SK-N-SH treated with all-trans-retinoic acid at 6 μM for 48 hours (cell line): ENCODE measurements at regions not wholly inside any gene's neighbourhood (a gene's known extent, or its start where the extent isn't known, plus 50 kb on each side); places are given as distances from the start of the nearest gene placed in this dataset.

Experiments
- ATAC-seq: fragments of 200-7000 bp; cut with Tn5 transposase; 3 replicates; pipeline ENCODE4 v1.9.1; 2020; ENCODE audit warnings: mild to moderate bottlenecking, moderate library complexity
- ARNTL ChIP-seq: fragments of 450-650 bp; formaldehyde crosslinking; IDR thresholded peaks from 2 replicates; pipeline ENCODE4 v1.5.0; 2020; ENCODE audit warnings: low read depth, mild to moderate bottlenecking, moderate library complexity, borderline replicate concordance
- BACH2 ChIP-seq: fragments of 250-450 bp; sonication (Bioruptor Pico); IDR thresholded peaks from 2 replicates; pipeline ENCODE4 v1.9.0; 2021; ENCODE audit warnings: mild to moderate bottlenecking, borderline replicate concordance
- CSDC2 ChIP-seq: fragments of 250-450 bp; sonication (Bioruptor Pico); IDR thresholded peaks from 2 replicates; pipeline ENCODE4 v1.5.0; 2020; ENCODE audit warnings: mild to moderate bottlenecking, moderate library complexity
- CSRNP3 ChIP-seq: fragments of 250-450 bp; sonication (Bioruptor Pico); IDR thresholded peaks from 2 replicates; pipeline ENCODE4 v1.5.1; 2021; ENCODE audit warnings: mild to moderate bottlenecking, moderate library complexity
- ESRRG ChIP-seq: fragments of 250-450 bp; sonication (Bioruptor Pico); IDR thresholded peaks from 2 replicates; pipeline ENCODE4 v1.6.1; 2021; ENCODE audit warnings: mild to moderate bottlenecking
- GLIS3 ChIP-seq: fragments of 250-450 bp; sonication (Bioruptor Pico); IDR thresholded peaks from 2 replicates; pipeline ENCODE4 v1.5.0; 2020; ENCODE audit warnings: mild to moderate bottlenecking, moderate library complexity
- ISL1 ChIP-seq: fragments of 250-450 bp; sonication (Bioruptor Pico); IDR thresholded peaks from 2 replicates; pipeline ENCODE4 v2.1.2; 2022; ENCODE audit warnings: mild to moderate bottlenecking, moderate library complexity
- OSR1 ChIP-seq: fragments of 250-450 bp; sonication (Bioruptor Pico); IDR thresholded peaks from 2 replicates; pipeline ENCODE4 v1.8.0; 2022; ENCODE audit warnings: moderate library complexity, mild to moderate bottlenecking, inconsistent platforms
- PATZ1 ChIP-seq: fragments of 250-450 bp; sonication (Bioruptor Pico); IDR thresholded peaks from 2 replicates; pipeline ENCODE4 v1.8.0; 2020; ENCODE audit warnings: mild to moderate bottlenecking, moderate library complexity, borderline replicate concordance
- PPARA ChIP-seq: fragments of 250-450 bp; sonication (Bioruptor Pico); IDR thresholded peaks from 2 replicates; pipeline ENCODE4 v1.5.0; 2020; ENCODE audit warnings: mild to moderate bottlenecking, borderline replicate concordance
- TCF4 ChIP-seq: fragments of 250-450 bp; sonication (Bioruptor Pico); IDR thresholded peaks from 2 replicates; pipeline ENCODE4 v1.8.0; 2021; ENCODE audit warnings: mild to moderate bottlenecking, moderate library complexity, borderline replicate concordance
- TOX ChIP-seq: fragments of 250-450 bp; sonication (Bioruptor Pico); IDR thresholded peaks from 2 replicates; pipeline ENCODE4 v1.8.0; 2021; ENCODE audit warnings: mild to moderate bottlenecking, moderate library complexity, borderline replicate concordance
- TSHZ2 ChIP-seq: fragments of 250-450 bp; sonication (Bioruptor Pico); IDR thresholded peaks from 2 replicates; pipeline ENCODE4 v1.5.0; 2020; ENCODE audit warnings: mild to moderate bottlenecking, moderate library complexity
- ZC3H10 ChIP-seq: fragments of 250-450 bp; sonication (Bioruptor Pico); IDR thresholded peaks from 2 replicates; pipeline ENCODE4 v1.5.1; 2021; ENCODE audit warnings: mild to moderate bottlenecking, moderate library complexity
- ZFP3 ChIP-seq: fragments of 250-450 bp; sonication (Bioruptor Pico); IDR thresholded peaks from 2 replicates; pipeline ENCODE4 v1.5.0; 2020; ENCODE audit warnings: mild to moderate bottlenecking, moderate library complexity
- ZFP30 ChIP-seq: fragments of 450-650 bp; formaldehyde crosslinking; IDR thresholded peaks from 2 replicates; pipeline ENCODE4 v1.5.0; 2022; ENCODE audit warnings: mild to moderate bottlenecking, moderate library complexity
- ZNF8 ChIP-seq: fragments of 450-650 bp; formaldehyde crosslinking; IDR thresholded peaks from 2 replicates; pipeline ENCODE4 v1.5.0; 2020; ENCODE audit warnings: mild to moderate bottlenecking, moderate library complexity
- TF ChIP-seq, protein P1 (sequence below): fragments of 250-450 bp; sonication (Bioruptor Pico); IDR thresholded peaks from 2 replicates; pipeline ENCODE4 v1.8.0; 2021; ENCODE audit warnings: low read depth, mild to moderate bottlenecking, moderate library complexity, borderline replicate concordance
- TF ChIP-seq, protein P2 (sequence below): fragments of 250-450 bp; sonication (Bioruptor Pico); IDR thresholded peaks from 2 replicates; pipeline ENCODE4 v1.5.1; 2020; ENCODE audit warnings: low read depth, mild to moderate bottlenecking, moderate library complexity

GRCh38 chr2:83534416-83534815 is 924.7 kb downstream of the SUCLG1 start:
- ATAC-seq, result no peak
- no peak for TF ChIP-seq GLIS3 (CRISPR knock-in tag)
- no peak for TF ChIP-seq CSDC2 (CRISPR knock-in tag)
- TF ChIP-seq ZFP30, result no peak

DNA sequence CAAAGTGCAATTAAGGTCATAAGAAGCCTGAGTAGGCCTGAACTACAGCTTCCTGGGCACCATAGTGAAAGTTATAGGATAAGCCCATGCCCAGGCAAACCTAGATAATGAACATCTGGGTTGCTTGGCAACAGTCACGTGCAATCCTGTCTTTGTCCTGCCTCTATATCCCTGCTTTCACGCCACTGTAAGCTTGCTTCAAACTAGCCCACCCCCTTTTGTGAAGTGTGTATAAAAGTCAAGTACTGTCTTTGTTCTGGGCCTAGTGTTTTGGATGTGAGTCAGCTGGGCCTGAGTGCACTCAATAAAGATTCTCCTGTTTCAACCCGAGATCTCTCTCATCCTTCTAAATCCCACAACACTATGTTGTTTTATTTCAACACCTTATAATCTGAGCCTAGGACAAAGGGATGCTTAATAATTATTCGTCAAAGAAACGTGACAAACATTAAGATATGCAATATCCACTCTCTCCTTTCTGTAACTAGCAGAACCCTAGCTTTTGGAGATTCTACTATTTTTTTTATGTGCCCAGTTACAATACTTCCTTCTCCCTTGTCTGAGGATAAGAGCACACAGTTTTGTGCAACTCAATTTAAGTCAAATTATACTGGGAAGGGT is 927.8 kb downstream of the SUCLG1 start:
- TF ChIP-seq ZFP3 (CRISPR knock-in tag) (no peak), ESRRG (CRISPR knock-in tag) (no peak), TCF4 (CRISPR knock-in tag) (no peak), GLIS3 (CRISPR knock-in tag) (no peak), TOX (CRISPR knock-in tag) (no peak)
- TF ChIP-seq, protein P1, sequence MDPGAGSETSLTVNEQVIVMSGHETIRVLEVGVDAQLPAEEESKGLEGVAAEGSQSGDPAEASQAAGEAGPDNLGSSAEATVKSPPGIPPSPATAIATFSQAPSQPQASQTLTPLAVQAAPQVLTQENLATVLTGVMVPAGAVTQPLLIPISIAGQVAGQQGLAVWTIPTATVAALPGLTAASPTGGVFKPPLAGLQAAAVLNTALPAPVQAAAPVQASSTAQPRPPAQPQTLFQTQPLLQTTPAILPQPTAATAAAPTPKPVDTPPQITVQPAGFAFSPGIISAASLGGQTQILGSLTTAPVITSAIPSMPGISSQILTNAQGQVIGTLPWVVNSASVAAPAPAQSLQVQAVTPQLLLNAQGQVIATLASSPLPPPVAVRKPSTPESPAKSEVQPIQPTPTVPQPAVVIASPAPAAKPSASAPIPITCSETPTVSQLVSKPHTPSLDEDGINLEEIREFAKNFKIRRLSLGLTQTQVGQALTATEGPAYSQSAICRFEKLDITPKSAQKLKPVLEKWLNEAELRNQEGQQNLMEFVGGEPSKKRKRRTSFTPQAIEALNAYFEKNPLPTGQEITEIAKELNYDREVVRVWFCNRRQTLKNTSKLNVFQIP, result no peak
- ATAC-seq, result no peak

- ATAC-seq, result no peak
- no peak for TF ChIP-seq PPARA
- TF ChIP-seq ESRRG (CRISPR knock-in tag), result no peak
- TF ChIP-seq ISL1, result no peak
- no peak for TF ChIP-seq ARNTL
- TF ChIP-seq ZFP3 (CRISPR knock-in tag), result no peak
- no peak for TF ChIP-seq TSHZ2 (CRISPR knock-in tag)
- TF ChIP-seq, protein P2, sequence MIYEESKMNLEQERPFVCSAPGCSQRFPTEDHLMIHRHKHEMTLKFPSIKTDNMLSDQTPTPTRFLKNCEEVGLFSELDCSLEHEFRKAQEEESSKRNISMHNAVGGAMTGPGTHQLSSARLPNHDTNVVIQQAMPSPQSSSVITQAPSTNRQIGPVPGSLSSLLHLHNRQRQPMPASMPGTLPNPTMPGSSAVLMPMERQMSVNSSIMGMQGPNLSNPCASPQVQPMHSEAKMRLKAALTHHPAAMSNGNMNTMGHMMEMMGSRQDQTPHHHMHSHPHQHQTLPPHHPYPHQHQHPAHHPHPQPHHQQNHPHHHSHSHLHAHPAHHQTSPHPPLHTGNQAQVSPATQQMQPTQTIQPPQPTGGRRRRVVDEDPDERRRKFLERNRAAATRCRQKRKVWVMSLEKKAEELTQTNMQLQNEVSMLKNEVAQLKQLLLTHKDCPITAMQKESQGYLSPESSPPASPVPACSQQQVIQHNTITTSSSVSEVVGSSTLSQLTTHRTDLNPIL (CRISPR knock-in tag), result no peak
- no peak for TF ChIP-seq PATZ1 (CRISPR knock-in tag)
- TF ChIP-seq TOX (CRISPR knock-in tag), result no peak
- TF ChIP-seq CSRNP3 (CRISPR knock-in tag), result no peak
- TF ChIP-seq, protein P1, result no peak
- TF ChIP-seq BACH2 (CRISPR knock-in tag), result no peak
- TF ChIP-seq CSDC2 (CRISPR knock-in tag), result no peak
- TF ChIP-seq TCF4 (CRISPR knock-in tag), result no peak
- no peak for TF ChIP-seq ZC3H10 (CRISPR knock-in tag)
- TF ChIP-seq OSR1 (CRISPR knock-in tag), result no peak
- TF ChIP-seq ZNF8 (CRISPR knock-in tag), result no peak
Observed at GRCh38 chr2:83528767-83529166, 930.3 kb downstream of the SUCLG1 start.
